Transverse colon (tissue), 3 donors: ENCODE measurements at regions not wholly inside any gene's neighbourhood (a gene's known extent, or its start where the extent isn't known, plus 50 kb on each side); places are given as distances from the start of the nearest gene placed in this dataset.

Experiments
- POLR2A ChIP-seq: fragments of 450-650 bp; IDR thresholded peaks from one replicate; pipeline ENCODE4 v1.6.1; 2016; ENCODE audit warnings: antibody characterized with exemption, mild to moderate bottlenecking, moderate library complexity
- TF ChIP-seq, protein P1 (sequence below), 5 experiments: fragments of 200-600 bp in 3 of 5; fragments of 450-650 bp in 2 of 5; sonication (generic) in 3 of 5; IDR thresholded peaks; 1 replicate in 2 of 5; 2 replicates in 3 of 5; pipeline ENCODE4 v1.5.1; 2016 to 2017; ENCODE audit warnings: antibody characterized with exemption in 5 of 5, inconsistent platforms in 3 of 5, mild to moderate bottlenecking in 2 of 5, moderate library complexity in 1 of 5

DNA sequence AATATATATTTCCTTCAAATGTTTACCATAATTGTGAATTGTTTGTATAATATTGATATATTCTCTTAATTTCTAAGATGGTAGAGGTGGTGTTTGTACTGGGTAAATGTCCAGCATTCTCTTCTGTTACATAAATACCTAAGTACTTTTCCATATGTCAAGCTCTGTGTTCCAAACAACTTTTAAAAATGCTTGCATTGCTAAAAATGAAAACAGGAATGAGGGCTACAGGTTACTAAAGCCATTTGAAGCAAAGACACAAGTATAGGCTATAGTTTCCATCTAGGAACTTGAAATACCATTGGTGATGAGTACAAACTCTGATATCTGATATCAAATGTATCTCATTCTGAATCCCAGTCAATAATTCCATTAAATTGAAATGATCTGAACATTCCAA is 233.6 kb upstream of the SORCS1 start:
- TF ChIP-seq, protein P1, sequence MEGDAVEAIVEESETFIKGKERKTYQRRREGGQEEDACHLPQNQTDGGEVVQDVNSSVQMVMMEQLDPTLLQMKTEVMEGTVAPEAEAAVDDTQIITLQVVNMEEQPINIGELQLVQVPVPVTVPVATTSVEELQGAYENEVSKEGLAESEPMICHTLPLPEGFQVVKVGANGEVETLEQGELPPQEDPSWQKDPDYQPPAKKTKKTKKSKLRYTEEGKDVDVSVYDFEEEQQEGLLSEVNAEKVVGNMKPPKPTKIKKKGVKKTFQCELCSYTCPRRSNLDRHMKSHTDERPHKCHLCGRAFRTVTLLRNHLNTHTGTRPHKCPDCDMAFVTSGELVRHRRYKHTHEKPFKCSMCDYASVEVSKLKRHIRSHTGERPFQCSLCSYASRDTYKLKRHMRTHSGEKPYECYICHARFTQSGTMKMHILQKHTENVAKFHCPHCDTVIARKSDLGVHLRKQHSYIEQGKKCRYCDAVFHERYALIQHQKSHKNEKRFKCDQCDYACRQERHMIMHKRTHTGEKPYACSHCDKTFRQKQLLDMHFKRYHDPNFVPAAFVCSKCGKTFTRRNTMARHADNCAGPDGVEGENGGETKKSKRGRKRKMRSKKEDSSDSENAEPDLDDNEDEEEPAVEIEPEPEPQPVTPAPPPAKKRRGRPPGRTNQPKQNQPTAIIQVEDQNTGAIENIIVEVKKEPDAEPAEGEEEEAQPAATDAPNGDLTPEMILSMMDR (IDR thresholded peaks at IDR 0.05): no peak
- TF ChIP-seq POLR2A: no peak
